Vagina (tissue), 2 donors: ENCODE measurements at regions not wholly inside any gene's neighbourhood (a gene's known extent, or its start where the extent isn't known, plus 50 kb on each side); places are given as distances from the start of the nearest gene placed in this dataset.

ENCODE experiments used
- DNase-seq, 2 donors: peaks; one replicate each; pipeline ENCODE4 v3.0.0-alpha.2; 2017; ENCODE audit errors: extremely low spot score in 2 of 2
- H3K27ac ChIP-seq: fragments of 200-600 bp; sonication (generic); one replicate; pipeline ENCODE4 v1.5.1; 2019
- H3K27me3 ChIP-seq: fragments of 200-600 bp; sonication (generic); one replicate; pipeline ENCODE4 v1.5.1; 2019
- H3K36me3 ChIP-seq, 2 donors: fragments of 200-600 bp; sonication (generic); one replicate each; pipeline ENCODE4 v1.5.1; 2017 to 2019
- H3K4me1 ChIP-seq: fragments of 200-600 bp; sonication (generic); one replicate; pipeline ENCODE4 v1.5.1; 2019
- H3K4me3 ChIP-seq, 2 donors: fragments of 200-600 bp; sonication (generic); 1 replicate in 1 of 2; 2 replicates in 1 of 2; pipeline ENCODE4 v1.5.1; 2016 to 2019
- H3K9me3 ChIP-seq: fragments of 200-600 bp; sonication (generic); one replicate; pipeline ENCODE4 v1.5.1; 2019
- CTCF ChIP-seq, 3 experiments: fragments of 450-650 bp in 2 of 3; fragments of 200-600 bp in 1 of 3; sonication (generic) in 1 of 3; IDR thresholded peaks; one replicate each; pipeline ENCODE4 v1.5.1; 2017 to 2019; ENCODE audit warnings: antibody characterized with exemption in 3 of 3, mild to moderate bottlenecking in 2 of 3, moderate library complexity in 2 of 3
- POLR2A ChIP-seq, 2 donors: fragments of 450-650 bp; IDR thresholded peaks; one replicate each; pipeline ENCODE4 v1.6.1; 2017; ENCODE audit warnings: antibody characterized with exemption in 2 of 2, mild to moderate bottlenecking in 2 of 2, moderate library complexity in 2 of 2
- POLR2AphosphoS5 ChIP-seq, 2 donors: sonication (generic); formaldehyde crosslinking; IDR thresholded peaks; one replicate each; pipeline ENCODE4 v1.9.0; 2017; ENCODE audit warnings: antibody characterized with exemption in 2 of 2, mild to moderate bottlenecking in 2 of 2, low read depth in 1 of 2; ENCODE audit not compliant: insufficient read depth in 1 of 2
- intact Hi-C: fragments of 100-400 bp; cut with DNase I; formaldehyde crosslinking; loops from one replicate; pipeline ENCODE4 v1.15.1; 2023

GRCh38 chr10:57979956-57980355, 287.7 kb downstream of the IPMK start:
- intact Hi-C loops: no loop called here
- H3K4me1 ChIP-seq: no peaks in the 10 kb centered on the region
- TF ChIP-seq POLR2AphosphoS5 (IDR thresholded peaks at IDR 0.05; ENCODE audit: insufficient read depth in 1 of 2, low read depth in 1 of 2) (no peak), POLR2A (IDR thresholded peaks at IDR 0.05) (no peak), CTCF (IDR thresholded peaks at IDR 0.05) (no peak)
- H3K36me3 ChIP-seq: no peaks in the 10 kb centered on the region
- H3K9me3 ChIP-seq: no peaks in the 10 kb centered on the region
- DNase-seq: no peak
- H3K4me3 ChIP-seq: no peak overlapping the region
- H3K27ac ChIP-seq: no peak overlapping the region
- H3K27me3 ChIP-seq: no peaks in the 10 kb centered on the region

- Histone ChIP-seq H3K27me3 (no peaks in the 10 kb centered on the region), H3K4me1 (no peaks in the 10 kb centered on the region), H3K9me3 (no peaks in the 10 kb centered on the region), H3K36me3 (no peaks in the 10 kb centered on the region), H3K4me3 (no peak overlapping the region), H3K27ac (no peak overlapping the region)
- intact Hi-C loops: no loop called here
- TF ChIP-seq POLR2A (IDR thresholded peaks at IDR 0.05): no peak
- no peak for TF ChIP-seq POLR2AphosphoS5 (IDR thresholded peaks at IDR 0.05; ENCODE audit: insufficient read depth in 1 of 2, low read depth in 1 of 2)
- no peak for TF ChIP-seq CTCF (IDR thresholded peaks at IDR 0.05)
- DNase-seq: no peak
These were observed 288.2 kb downstream of the IPMK start for GRCh38 chr10:57979491-57979890.

- intact Hi-C loops: no loop called here
- H3K36me3 ChIP-seq: no peaks in the 10 kb centered on the region
- TF ChIP-seq POLR2AphosphoS5 (IDR thresholded peaks at IDR 0.05; ENCODE audit: insufficient read depth in 1 of 2, low read depth in 1 of 2) (no peak), CTCF (IDR thresholded peaks at IDR 0.05) (no peak), POLR2A (IDR thresholded peaks at IDR 0.05) (no peak)
- H3K4me1 ChIP-seq: no peaks in the 10 kb centered on the region
- DNase-seq: no peak
- H3K9me3 ChIP-seq: no peaks in the 10 kb centered on the region
- H3K4me3 ChIP-seq: no peak overlapping the region
- H3K27ac ChIP-seq: no peak overlapping the region
- no peaks in the 10 kb centered on the region for H3K27me3 ChIP-seq
These were observed 290.4 kb downstream of the IPMK start for GRCh38 chr10:57977262-57977661.

- Histone ChIP-seq H3K9me3 (no peaks in the 10 kb centered on the region), H3K36me3 (no peaks in the 10 kb centered on the region), H3K27ac (no peak overlapping the region), H3K4me1 (no peaks in the 10 kb centered on the region), H3K27me3 (no peaks in the 10 kb centered on the region), H3K4me3 (no peak overlapping the region)
- no peak for DNase-seq
- intact Hi-C loops: no loop called here
- TF ChIP-seq POLR2AphosphoS5 (IDR thresholded peaks at IDR 0.05; ENCODE audit: insufficient read depth in 1 of 2, low read depth in 1 of 2) (no peak), POLR2A (IDR thresholded peaks at IDR 0.05) (no peak), CTCF (IDR thresholded peaks at IDR 0.05) (no peak)
These were observed 294.2 kb downstream of the IPMK start for GRCh38 chr10:57973451-57973850.

- no peaks in the 10 kb centered on the region for H3K36me3 ChIP-seq
- no peak overlapping the region for H3K27ac ChIP-seq
- H3K9me3 ChIP-seq: no peaks in the 10 kb centered on the region
- H3K4me1 ChIP-seq: no peaks in the 10 kb centered on the region
- no peak for TF ChIP-seq POLR2AphosphoS5 (IDR thresholded peaks at IDR 0.05; ENCODE audit: insufficient read depth in 1 of 2, low read depth in 1 of 2)
- no peak for TF ChIP-seq POLR2A (IDR thresholded peaks at IDR 0.05)
- TF ChIP-seq CTCF (IDR thresholded peaks at IDR 0.05): no peak
- DNase-seq: no peak
- intact Hi-C loops: no loop called here
- H3K4me3 ChIP-seq: no peak overlapping the region
- H3K27me3 ChIP-seq: no peaks in the 10 kb centered on the region
These were observed 294.9 kb downstream of the IPMK start for GRCh38 chr10:57972783-57973182.
